ENCODE measurements at regions not wholly inside any gene's neighbourhood (a gene's known extent, or its start where the extent isn't known, plus 50 kb on each side); places are given as distances from the start of the nearest gene placed in this dataset.

DNA sequence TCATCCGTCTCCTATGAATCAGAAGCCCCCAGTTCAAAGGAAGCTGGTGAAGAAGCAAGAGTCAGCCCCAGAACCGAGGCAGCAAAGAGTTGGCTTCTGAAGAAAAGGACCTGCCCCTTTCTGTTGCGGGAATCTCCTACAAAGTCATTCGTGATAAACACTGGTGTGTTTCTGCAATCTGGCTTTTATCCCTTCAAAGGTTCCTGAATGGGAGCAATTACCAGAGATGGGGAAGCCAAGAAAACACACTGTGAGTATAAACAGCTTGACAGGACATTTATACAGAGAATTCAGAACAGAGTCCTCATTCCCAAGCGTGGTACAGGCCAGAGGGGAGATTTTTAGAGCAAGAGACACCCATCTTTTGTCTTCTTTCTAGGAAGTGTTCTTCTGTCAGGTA is 226.8 kb upstream of the LNX1 start:
- DNase-seq (ENCODE audit: low read depth in 1 of 2, low spot score in 1 of 2): no peak

DNA sequence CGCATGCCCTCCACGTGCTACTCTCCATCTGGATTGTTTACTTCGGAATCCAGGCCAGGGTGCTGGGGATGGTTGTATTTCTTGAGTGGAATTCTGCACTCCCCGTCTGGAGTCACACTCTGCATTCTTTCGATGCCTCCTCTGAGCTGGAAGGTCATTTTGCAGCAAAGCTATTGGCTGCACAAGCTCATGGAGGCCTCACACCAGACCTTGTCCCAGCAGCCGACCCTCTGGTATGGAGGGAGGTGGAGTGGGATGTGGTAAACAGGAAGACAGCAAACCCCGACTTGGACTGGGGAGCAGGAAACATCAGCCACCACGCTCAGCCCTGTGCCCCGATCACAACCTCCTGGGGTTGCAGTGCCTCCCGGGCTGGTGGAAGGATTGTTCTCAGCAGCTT is 225.3 kb upstream of the LNX1 start:
- no peak for DNase-seq (ENCODE audit: low read depth in 1 of 2, low spot score in 1 of 2)

DNA sequence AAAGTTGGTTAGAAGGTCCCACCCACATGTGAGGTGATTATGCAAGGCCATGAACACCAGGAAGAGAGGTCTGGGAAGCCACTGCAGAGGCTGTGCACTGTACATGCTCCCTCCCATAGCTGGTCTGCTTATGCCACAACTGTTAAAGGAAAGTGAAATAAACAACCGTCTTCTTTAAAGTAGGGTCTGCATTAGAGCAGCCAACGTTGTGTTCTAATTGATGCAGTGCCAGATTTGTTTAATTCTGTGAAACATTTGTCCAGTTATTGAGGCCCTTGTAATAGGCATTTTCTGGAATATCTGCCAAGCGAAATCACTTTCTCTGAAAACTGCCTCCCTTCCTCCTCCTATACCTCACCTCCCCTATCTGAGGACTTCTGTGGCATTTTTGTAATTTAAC is 224.0 kb upstream of the LNX1 start:
- no peak for DNase-seq (ENCODE audit: low read depth in 1 of 2, low spot score in 1 of 2)

DNA sequence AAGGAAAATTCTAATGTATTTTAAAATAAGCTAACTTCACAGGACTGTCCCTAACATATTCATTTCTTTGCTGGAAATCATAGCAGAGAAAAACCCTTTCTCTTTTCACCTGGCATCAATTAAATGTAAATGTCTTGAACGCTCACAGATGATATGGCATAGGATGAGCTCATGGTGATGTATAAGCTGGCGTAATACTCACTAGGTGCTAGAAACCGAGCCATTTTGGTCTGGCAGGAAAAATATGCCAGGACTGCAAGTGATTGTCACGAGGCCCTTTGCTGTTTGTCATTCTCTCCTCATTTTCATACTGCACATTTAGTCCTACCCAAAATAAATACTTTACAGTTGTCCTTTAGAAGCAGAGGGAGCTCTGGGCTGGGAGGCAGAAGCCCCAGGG is 222.7 kb upstream of the LNX1 start:
- DNase-seq (ENCODE audit: low read depth in 1 of 2, low spot score in 1 of 2): no peak

DNA sequence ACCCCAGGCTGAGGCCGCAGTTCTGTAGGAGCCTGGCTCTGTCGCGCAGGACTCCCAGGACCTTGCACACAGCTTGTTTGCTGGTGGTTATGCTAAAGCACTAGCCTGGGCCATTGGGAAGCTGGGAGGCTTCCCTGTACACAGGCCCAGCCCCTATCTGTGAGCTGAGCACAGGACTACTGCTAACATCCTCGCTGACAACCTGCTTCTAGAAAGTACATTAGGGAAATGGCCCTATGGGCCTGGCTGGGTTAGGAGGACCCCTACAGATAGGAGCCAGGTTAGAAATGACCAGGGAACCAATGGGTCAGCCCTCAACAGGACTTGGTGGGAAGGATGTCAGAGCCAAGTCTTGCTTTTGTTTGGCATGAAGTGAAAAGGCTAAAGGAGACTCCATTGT is 219.4 kb upstream of the LNX1 start:
- no peak for DNase-seq (ENCODE audit: low read depth in 1 of 2, low spot score in 1 of 2)

DNA sequence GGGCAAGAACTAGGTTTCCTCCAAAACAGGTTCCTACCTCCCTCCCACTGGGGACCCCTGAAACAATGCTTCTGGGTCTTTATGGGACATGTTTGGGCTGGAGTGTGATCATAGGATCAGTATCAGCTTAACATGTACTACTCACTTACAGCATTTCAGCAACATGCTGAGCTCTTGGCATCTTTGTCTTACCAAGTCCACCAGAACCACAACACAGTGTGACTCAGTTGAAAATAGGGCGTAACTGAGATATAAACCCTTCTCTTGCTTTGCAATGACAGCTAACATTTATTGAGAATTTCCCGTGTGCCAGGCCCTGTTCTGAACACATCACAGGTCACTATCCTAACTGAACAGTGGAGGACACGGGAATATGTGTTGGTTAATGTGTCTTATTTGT is 218.5 kb upstream of the LNX1 start:
- DNase-seq (ENCODE audit: low read depth in 1 of 2, low spot score in 1 of 2): no peak

DNA sequence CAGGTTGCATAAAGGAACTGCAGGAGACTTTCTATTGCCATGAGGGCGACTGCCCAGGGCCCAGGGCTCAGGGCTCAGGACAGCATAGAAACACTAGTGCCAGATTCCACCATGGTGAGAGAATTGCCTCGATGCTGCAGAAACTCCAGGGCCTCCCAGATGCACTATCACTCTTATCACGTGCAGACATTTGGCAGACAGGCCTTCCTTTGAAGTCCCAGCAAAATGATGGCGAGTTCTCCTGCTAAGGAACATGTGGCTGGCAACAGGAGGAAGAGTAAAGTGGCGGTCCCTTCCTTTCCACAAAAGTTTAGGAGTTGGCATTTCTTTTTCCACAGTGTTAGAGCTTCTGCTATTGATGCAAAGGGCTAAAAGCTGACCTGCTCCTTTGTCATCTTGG is 214.0 kb upstream of the LNX1 start:
- DNase-seq (ENCODE audit: low read depth in 1 of 2, low spot score in 1 of 2): no peak

DNA sequence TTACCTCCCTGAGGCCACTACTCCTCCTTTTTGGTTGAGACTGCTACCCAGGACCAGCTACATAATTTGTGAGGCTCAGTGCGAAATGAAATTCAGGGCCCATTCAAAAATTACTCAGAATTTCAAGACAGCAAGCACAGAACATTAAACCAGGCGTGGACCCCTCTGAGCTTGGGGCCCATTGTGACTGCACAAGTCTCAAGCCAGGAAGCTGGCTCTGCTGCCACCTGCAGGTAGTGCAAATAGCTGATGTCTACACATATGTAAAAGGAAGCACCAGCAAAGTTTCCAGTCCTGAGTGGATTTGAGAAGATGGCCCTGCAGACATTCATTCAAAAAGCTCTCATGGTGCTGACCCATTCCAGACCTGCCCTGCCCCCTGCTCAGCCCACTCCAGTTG is 213.4 kb upstream of the LNX1 start:
- no peak for DNase-seq (ENCODE audit: low read depth in 1 of 2, low spot score in 1 of 2)

DNA sequence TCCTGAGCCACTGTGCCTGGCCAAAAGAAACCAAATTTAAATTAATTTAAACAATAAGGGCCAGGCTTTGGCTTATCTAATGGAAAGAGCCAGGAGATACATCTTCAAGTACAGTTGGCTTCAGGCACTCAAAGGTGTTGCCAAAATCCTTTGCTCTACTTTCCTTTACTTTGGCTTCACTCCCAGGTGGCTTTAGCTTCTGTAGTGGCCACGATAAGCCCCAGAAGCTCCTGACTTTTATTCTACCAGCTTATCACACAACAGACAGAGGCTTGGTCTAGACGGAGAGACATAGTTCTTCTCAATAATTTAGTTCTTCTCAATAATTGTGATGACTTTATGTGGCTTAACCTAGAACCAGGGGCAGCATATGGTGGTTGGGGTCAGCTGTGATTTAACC is 211.2 kb upstream of the LNX1 start:
- DNase-seq (ENCODE audit: low read depth in 1 of 2, low spot score in 1 of 2): no peak

DNA sequence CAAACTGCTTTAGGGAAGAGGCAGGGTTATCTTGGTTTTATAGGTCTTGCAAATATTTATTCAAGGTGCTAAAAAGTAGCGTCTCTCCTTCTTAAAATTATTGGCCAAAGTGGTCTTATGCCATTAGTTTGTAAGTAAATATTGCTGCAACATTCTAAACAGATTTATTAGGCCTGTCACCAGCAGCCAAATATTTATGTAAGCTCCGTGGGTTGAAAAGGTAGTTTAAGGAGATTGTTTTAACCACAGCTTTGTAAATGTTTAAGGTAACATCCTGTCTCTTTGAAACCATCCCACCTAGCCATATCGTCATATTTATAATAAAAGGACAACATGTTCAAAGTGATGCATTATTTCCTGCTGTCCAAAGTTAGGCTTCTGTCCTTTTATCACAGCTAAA is 210.1 kb upstream of the LNX1 start:
- no peak for DNase-seq (ENCODE audit: low read depth in 1 of 2, low spot score in 1 of 2)

DNA sequence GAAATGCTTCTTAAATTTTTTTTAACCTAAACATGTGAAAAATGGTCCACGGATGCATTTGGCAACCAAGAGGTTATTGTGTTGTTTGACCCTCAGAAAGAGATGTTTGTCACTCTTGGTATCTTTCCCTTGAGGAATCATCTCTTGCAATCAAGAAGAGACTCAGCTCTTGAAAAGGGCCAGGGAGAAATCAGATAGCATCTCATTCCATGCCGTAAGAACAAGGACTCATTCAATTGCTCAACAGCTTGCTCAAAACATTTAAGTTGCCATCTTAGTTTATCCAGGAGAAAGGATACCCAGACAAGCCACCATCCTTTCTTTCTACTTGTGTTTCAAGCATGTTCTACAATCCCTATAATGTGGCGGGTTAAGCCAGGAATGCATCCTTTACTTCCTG is 209.5 kb upstream of the LNX1 start:
- DNase-seq (ENCODE audit: low read depth in 1 of 2, low spot score in 1 of 2): no peak

DNA sequence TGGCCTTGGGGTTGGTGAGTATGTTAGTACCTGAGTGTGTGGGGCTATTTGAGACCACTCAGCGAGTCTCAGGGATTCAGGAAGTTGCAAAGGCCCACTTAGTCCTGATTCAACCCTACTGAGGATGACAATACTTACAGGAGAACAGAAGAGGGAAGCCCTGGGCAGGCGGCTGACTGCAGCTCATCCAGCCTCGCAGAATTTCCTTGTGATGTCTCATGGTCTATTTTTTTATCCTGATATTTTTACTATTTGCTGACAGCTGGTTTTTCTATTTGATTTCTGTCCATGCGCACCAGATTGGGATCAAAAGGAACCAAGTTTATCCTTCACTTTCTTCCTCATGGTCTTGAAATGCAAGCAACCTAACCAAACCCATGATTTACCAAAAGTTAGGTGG is 201.8 kb upstream of the LNX1 start:
- no peak for DNase-seq (ENCODE audit: low read depth in 1 of 2, low spot score in 1 of 2)

DNA sequence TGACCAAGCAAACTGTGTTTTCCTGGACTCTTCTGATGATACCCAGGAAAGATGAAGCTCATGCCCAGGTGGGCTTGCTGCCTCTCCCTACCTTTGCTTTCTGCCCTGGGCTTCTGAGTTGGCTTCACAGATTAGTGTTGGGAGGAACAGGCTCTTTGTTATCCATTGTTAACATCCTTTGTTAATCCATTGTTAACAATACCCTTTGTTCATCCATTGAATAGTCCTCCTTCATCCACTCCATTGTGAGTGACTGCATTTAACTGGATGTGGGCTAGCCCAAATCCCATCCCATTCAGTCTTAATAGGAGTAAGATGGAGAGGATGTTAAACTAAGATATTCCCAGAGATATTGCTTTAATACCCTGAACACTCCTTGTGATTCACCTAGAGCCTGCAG is 199.0 kb upstream of the LNX1 start:
- DNase-seq (ENCODE audit: low read depth in 1 of 2, low spot score in 1 of 2): no peak

DNA sequence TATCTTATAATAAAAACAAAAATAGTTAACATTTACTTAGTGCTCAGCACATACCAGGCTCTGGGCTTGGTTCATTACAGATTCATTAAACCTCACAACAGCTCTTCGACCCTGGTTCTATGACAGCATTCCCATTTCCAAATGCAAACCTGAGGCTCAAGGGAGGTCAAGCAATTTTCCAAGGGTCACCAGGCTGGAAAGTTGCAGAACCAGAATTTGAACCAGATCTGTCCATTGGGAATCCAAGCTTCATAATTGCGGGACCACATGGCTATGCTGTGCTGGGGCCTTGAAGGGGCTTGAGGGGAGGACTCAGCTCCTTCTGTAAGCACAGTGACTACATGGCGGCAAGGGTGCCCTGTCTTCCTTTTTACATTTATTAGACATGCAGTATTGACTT is 197.3 kb upstream of the LNX1 start:
- DNase-seq (ENCODE audit: low read depth in 1 of 2, low spot score in 1 of 2): no peak

DNA sequence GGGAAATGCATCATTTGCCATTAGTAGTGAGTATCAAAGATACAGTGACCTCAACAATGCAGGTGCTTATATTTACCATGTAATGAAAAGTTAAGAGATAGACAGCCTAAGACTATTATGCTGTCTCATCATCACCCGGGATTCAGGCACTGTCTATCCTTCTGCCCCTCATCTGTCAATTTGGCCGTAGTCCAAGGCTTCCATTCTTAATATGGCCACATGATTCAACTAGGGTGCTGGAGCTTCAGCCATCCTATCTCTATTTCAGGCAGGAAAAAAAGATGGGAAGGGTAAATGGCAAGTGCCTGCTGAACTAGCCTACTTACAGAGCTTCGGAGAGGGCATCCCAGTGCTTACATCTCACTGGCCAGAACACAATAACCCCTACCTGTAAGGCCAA is 196.7 kb upstream of the LNX1 start:
- no peak for DNase-seq (ENCODE audit: low read depth in 1 of 2, low spot score in 1 of 2)

DNA sequence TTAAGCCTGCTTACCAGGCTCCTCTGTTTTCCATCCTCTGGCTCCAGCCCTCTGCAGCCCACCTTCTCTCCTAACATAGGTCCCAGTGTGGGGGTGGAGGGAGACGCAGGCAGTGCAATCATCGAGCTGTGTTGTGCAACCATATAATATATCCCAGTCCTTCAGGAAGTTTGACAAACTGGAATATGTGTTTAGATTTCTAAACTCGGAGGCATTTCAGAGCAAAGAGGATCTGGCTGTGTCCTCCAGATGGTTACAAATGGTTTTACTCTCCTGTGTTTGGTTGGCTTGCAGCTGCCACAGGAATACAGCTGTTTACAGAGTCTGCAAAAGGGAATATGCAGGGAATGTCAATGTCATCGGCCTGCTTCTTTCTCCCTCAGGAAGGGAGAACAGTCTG is 195.3 kb upstream of the LNX1 start:
- no peak for DNase-seq (ENCODE audit: low read depth in 1 of 2, low spot score in 1 of 2)

DNA sequence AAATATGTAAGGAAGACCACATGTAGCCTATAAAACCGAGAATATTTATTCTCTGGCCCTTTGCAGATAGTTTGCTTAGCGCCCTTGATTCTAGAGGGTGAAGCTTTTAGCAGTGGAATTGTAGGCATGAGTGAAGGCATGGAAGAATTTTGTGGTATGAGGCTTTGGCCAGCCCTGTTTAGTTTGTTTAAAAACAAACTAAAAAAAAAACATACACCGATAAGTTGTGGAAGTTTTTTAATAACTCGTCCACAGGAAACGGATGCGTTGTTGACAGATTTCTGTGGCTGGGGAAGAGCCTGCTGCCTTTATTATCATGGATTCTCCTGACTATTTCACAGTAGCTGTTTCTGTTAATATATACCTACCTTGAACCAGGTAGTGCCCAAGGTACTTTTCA is 194.7 kb upstream of the LNX1 start:
- no peak for DNase-seq (ENCODE audit: low read depth in 1 of 2, low spot score in 1 of 2)

DNA sequence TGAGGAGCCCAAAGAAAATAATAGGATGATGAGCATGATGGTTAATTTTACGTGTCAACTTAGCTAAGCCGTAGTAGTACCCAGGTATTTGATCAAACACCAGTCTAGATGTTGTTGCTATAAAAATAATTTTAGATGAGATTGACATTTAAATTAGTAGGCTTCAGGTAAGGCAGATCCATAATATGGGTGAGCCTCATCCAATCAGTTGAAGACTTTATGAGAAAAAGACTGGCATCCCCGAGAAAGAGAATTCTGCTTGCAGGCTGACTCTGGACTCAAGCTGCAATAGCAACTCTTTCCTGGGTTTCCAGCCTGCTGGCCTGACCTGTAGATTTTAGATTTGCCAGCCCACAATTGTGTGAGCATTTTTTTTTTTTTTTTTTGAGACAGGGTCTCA is 192.8 kb upstream of the LNX1 start:
- DNase-seq (ENCODE audit: low read depth in 1 of 2, low spot score in 1 of 2): no peak

DNA sequence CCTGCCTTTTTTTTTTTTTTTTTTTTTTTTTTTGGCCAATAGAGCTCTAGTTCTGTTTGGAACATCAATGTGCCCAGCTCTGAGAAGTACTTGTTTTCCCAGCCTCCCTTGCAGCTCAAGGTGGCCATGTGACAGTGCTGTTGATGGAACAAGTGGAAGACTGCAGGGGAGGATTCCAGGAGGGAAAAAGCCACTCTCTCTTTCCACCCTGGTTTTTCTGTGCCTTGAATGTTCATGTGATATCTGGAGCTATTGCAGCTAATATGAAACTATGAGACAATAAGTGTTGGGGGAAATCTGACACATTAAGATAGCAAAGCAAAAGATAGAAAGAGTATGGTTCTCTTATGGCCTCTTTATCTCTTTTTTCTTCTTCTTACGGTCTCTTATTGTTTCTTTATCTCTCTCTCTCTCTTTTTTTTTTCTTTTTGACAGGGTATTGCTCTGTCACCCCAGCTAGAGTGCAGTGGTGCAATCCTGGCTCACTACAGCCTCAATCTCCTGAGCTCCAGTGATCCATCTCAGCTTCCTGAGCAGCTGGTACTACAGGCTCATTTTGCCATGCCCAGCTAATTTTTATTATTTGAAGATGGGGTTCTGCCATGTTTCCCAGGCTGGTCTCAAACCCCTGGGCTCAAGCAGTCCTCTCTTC is 192.0 kb upstream of the LNX1 start:
- no peak for DNase-seq (ENCODE audit: low read depth in 1 of 2, low spot score in 1 of 2)

DNA sequence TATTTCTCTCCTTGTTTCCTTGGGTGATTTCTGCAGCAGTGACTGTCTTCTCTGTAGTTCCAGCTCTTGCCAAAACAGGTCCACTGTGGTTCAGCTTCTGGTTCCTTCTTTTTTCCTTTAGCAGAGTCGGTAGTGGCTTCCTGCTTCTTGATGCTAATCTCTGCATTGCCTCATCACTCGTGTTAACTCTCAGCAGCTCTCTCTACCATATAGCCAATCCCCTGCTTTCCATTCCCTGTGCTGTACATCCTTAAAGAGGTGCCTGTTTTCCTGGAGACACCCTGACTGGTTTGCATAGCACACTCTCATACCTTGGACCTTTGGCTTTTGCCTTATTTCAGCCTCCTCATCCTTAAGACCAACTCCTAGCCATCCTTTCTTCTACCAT is 191.2 kb upstream of the LNX1 start:
- DNase-seq (ENCODE audit: low read depth in 1 of 2, low spot score in 1 of 2): no peak

DNA sequence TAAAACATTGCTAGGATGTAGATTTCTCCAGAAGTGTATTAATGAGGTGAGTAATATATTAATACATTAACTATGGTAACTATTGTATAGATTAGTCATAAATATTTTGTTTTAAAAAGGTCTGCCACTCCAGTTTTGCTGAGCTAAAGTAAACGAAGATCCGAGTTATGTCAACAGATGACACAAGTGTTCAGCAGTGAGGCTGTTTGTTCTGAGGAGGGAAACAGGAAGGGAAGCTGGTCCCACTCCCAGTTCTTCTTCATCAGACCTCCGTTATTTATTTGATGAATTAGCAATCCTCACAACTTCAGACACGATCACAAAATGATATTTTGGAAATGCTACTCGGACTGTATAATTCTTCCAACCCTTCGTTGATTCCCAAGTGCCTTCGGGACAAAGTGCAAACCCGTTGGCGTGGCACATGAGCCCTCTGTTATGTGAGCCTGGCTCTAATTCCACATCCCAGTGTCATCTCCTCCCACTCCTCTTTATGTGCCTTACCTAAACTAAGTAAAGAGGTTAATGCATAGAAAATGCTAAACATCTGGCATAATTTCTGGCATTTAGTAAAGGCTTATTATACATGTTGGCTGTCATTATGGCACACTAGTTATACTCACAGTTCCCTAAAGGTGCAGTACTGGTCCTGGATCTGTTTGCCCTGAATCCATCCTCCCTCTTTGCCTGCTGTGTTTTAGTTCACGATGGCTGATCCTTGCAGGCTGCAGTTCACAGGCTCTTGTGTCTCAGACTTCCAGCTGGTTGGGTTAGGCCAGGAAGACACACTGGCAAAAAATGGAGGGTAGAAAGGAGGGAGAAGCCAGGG is 190.6 kb upstream of the LNX1 start:
- DNase-seq (ENCODE audit: low read depth in 1 of 2, low spot score in 1 of 2): no peak

DNA sequence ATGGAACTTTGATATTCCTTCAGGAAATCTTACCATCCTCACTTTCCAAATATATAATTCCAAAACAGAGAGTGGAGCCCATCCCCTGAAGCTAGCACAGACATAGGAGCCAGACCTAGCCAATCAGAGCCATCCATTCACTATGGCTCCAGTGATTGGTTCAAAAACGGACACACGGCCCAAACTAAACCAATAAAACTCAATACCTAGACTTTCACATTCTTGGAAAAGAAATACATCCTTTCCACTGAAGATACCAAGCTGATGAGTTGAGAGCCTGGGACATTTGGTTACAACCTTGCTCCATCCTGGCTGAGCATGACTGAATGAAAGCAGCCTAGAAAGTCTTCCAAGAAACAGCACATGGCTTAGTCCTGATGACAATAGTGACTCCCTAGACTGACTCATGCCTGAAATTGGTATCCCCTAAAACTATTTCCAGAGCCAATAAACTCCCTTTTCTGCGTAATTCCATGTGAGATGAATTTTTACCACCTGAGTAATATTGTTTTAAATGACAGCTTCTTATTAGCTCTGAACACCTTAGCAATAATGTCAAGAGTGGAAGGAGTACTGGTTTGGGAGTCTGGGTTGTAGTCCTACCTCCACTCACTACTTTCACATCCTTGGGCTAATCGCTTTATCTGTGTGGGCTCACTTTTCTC is 189.6 kb upstream of the LNX1 start:
- no peak for DNase-seq (ENCODE audit: low read depth in 1 of 2, low spot score in 1 of 2)

DNA sequence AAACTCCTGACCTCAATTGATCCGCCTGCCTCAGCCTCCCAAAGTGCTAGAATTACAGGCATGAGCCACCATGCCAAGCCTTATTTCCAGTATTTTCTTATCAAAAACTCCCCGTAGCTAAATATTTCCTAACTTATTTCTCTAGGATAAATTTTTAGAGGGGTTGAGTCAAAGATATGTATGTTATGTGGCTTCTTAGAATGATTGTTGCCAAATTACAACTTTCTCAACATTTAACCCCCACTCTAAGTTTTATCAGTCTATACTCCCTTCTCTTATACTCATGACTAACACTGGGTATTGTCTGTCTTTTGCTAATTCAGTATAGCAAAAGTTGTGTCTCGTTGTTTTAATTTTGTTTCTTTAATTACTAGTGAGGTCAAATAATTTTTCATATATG is 187.7 kb upstream of the LNX1 start:
- DNase-seq (ENCODE audit: low read depth in 1 of 2, low spot score in 1 of 2): no peak
